A549 (cell line): ENCODE measurements at regions not wholly inside any gene's neighbourhood (a gene's known extent, or its start where the extent isn't known, plus 50 kb on each side); places are given as distances from the start of the nearest gene placed in this dataset.

Source experiments
- BHLHE40 ChIP-seq: IDR thresholded peaks from 2 replicates; pipeline ENCODE4 v1.6.1; 2012; ENCODE audit warnings: low read depth, low read length, inconsistent platforms
- EP300 ChIP-seq, 2 experiments: fragments of >200 bp; sonication (Bioruptor Twin); formaldehyde crosslinking; IDR thresholded peaks; 2 replicates in 1 of 2; 3 replicates in 1 of 2; pipeline ENCODE4 v1.6.1; 2016 to 2017
- ESRRA ChIP-seq: fragments of 150-350 bp; IDR thresholded peaks from 2 replicates; pipeline ENCODE4 v1.6.1; 2014; ENCODE audit warnings: mild to moderate bottlenecking, low read length, borderline replicate concordance
- HEYL ChIP-seq: fragments of 250-450 bp; sonication (Bioruptor Pico); IDR thresholded peaks from 2 replicates; pipeline ENCODE4 v1.8.0; 2021; ENCODE audit warnings: mild to moderate bottlenecking, moderate library complexity
- HOXA7 ChIP-seq: fragments of 250-450 bp; sonication (Bioruptor Pico); IDR thresholded peaks from 2 replicates; pipeline ENCODE4 v1.5.0; 2020; ENCODE audit warnings: mild to moderate bottlenecking, moderate library complexity
- MAFK ChIP-seq: fragments of 450-650 bp; IDR thresholded peaks from 2 replicates; pipeline ENCODE4 v1.6.1; 2014; ENCODE audit not compliant: partially characterized antibody
- POLR2A ChIP-seq: IDR thresholded peaks from 2 replicates; pipeline ENCODE4 v1.6.1; 2012; ENCODE audit warnings: mild to moderate bottlenecking, low read length
- RAD21 ChIP-seq, 2 experiments: fragments of >200 bp in 1 of 2; sonication (Bioruptor Twin) in 1 of 2; formaldehyde crosslinking in 1 of 2; IDR thresholded peaks in 1 of 2; conservative IDR thresholded peaks in 1 of 2; 2 replicates in 1 of 2; 3 replicates in 1 of 2; pipeline ENCODE4 v1.6.1; 2012 to 2018; ENCODE audit warnings: inconsistent platforms in 1 of 2
- RCOR1 ChIP-seq: fragments of 150-350 bp; IDR thresholded peaks from 2 replicates; pipeline ENCODE4 v1.6.1; 2014; ENCODE audit warnings: antibody characterized with exemption, low read length, low read depth
- TFCP2L1 ChIP-seq: fragments of 250-450 bp; sonication (Bioruptor Pico); IDR thresholded peaks from 2 replicates; pipeline ENCODE4 v1.5.0; 2021; ENCODE audit warnings: mild to moderate bottlenecking
- TF ChIP-seq, protein P1 (sequence below): fragments of >200 bp; sonication (Bioruptor Twin); formaldehyde crosslinking; IDR thresholded peaks from 3 replicates; pipeline ENCODE4 v1.5.1; 2016

DNA sequence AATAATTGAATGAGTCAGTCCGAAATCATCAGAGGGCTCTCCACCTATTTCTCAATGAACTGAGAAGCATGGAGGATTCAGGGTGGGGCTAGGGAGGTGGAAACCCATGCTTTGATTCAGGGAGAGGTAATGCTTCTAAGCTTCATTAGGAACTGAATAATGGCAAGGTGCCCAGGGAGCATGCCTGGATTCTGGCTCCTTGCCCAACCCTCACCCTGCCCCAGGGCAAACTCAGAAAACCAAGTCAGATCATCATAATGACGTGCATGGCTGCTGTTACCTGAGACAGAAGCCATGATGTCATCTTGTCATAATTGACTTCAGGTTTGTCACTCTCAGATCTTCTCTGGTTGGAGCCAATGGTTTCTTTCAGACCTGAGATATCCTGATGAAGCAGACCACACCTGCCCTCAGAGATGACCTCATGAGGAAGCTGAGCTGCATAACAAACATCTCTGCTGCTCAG, 199.6 kb downstream of the SYK start:
- TF ChIP-seq POLR2A = no peak
- TF ChIP-seq, protein P1, sequence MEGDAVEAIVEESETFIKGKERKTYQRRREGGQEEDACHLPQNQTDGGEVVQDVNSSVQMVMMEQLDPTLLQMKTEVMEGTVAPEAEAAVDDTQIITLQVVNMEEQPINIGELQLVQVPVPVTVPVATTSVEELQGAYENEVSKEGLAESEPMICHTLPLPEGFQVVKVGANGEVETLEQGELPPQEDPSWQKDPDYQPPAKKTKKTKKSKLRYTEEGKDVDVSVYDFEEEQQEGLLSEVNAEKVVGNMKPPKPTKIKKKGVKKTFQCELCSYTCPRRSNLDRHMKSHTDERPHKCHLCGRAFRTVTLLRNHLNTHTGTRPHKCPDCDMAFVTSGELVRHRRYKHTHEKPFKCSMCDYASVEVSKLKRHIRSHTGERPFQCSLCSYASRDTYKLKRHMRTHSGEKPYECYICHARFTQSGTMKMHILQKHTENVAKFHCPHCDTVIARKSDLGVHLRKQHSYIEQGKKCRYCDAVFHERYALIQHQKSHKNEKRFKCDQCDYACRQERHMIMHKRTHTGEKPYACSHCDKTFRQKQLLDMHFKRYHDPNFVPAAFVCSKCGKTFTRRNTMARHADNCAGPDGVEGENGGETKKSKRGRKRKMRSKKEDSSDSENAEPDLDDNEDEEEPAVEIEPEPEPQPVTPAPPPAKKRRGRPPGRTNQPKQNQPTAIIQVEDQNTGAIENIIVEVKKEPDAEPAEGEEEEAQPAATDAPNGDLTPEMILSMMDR = no peak
- TF ChIP-seq HEYL = no peak
- no peak for TF ChIP-seq TFCP2L1 (CRISPR knock-in tag)
- no peak for TF ChIP-seq BHLHE40
- TF ChIP-seq ESRRA = no peak
- no peak for TF ChIP-seq HOXA7 (CRISPR knock-in tag)
- TF ChIP-seq MAFK = no peak
- no peak for TF ChIP-seq RAD21 (conservative IDR thresholded peaks at IDR 0.05 in 1 of 2, IDR thresholded peaks at IDR 0.05 in 1 of 2)
- TF ChIP-seq EP300 (IDR thresholded peaks at IDR 0.05) = 0 out of 5 replicates have a peak, but pooled peaks of 1 of the 2 experiments have one; percentile 23
- no peak for TF ChIP-seq RCOR1
